K562 (cell line): ENCODE measurements at regions not wholly inside any gene's neighbourhood (a gene's known extent, or its start where the extent isn't known, plus 50 kb on each side); places are given as distances from the start of the nearest gene placed in this dataset.

Experiments used
- ATAC-seq: fragments of 200-7000 bp; cut with Tn5 transposase; 3 replicates; pipeline ENCODE4 v1.9.1; 2020; ENCODE audit warnings: moderate library complexity
- BruUV-seq: library from RNA; stranded (reverse); fragments of 400-500 nt; replicated peaks from 2 replicates; lab custom pipeline; 2021; lab: Mats Ljungman, UMichigan
- CTCF ChIA-PET: fragments of 300-600 bp; formaldehyde crosslinking; extraction: SDS; loops from one replicate; lab custom pipeline; 2021; ENCODE audit warnings: low intra/inter-chr PET ratio; lab: Yijun Ruan, JAX
- POLR2A ChIA-PET: fragments of 300-600, 350-650 bp; sonication (Branson Sonifier 250); formaldehyde crosslinking; extraction: SDS; loops from one replicate; lab custom pipeline; 2021; ENCODE audit warnings: antibody characterized with exemption, inconsistent platforms; lab: Yijun Ruan, JAX
- DNase-seq, 4 experiments: peaks; one replicate each; pipeline versions ENCODE4 v3.0.0 to v3.0.0-alpha.2; 2011 to 2018; ENCODE audit warnings: low spot score in 3 of 4, mixed read lengths in 3 of 4; ENCODE audit errors: extremely low read depth in 1 of 4
- FAIRE-seq: peaks from 2 replicates; lab custom pipeline; 2011; peaks lifted over from hg19 to GRCh38; lab: Jason Lieb, UNC
- H2AFZ ChIP-seq: 2 replicates; pipeline ENCODE4 v1.6.0; 2011; ENCODE audit warnings: low read depth, low read length, control low read depth, inconsistent platforms
- H3K27ac ChIP-seq: fragments of 200-600 bp; 3 replicates; pipeline ENCODE4 v1.8.0; 2011; ENCODE audit warnings: low read depth, mild to moderate bottlenecking, control low read depth, inconsistent platforms, low read length, moderate library complexity, mixed read lengths; ENCODE audit errors: extremely low read depth
- H3K27me3 ChIP-seq, 2 experiments: fragments of 300-600 bp in 1 of 2; 2 replicates in 1 of 2; 3 replicates in 1 of 2; pipeline versions ENCODE4 v1.6.0 to v1.8.0; 2011; ENCODE audit warnings: inconsistent platforms in 2 of 2, low read length in 2 of 2, mild to moderate bottlenecking in 1 of 2, mixed read lengths in 1 of 2, moderate library complexity in 1 of 2; ENCODE audit not compliant: control insufficient read depth in 2 of 2, insufficient read depth in 2 of 2
- H3K36me3 ChIP-seq: fragments of 300-600 bp; 3 replicates; pipeline ENCODE4 v1.8.0; 2011; ENCODE audit warnings: mild to moderate bottlenecking, low read length, inconsistent platforms; ENCODE audit not compliant: control insufficient read depth, insufficient read depth
- H3K4me1 ChIP-seq, 2 experiments: fragments of 200-600 bp in 1 of 2; replicated peaks in 1 of 2; 2 replicates in 1 of 2; 3 replicates in 1 of 2; pipeline versions ENCODE4 v1.5.1 to v1.8.0; 2011; ENCODE audit warnings: inconsistent platforms in 2 of 2, low read length in 2 of 2, mild to moderate bottlenecking in 1 of 2, mixed read lengths in 1 of 2, moderate library complexity in 1 of 2; ENCODE audit not compliant: control insufficient read depth in 2 of 2, insufficient read depth in 2 of 2
- H3K4me2 ChIP-seq: 2 replicates; pipeline ENCODE4 v1.6.1; 2011; ENCODE audit warnings: low read length, control low read depth, inconsistent platforms, mixed read lengths; ENCODE audit not compliant: insufficient read depth
- H3K4me3 ChIP-seq: fragments of 200-600 bp; sonication (generic), shearing (Covaris generic); 2 replicates; pipeline ENCODE4 v1.5.1; 2016; ENCODE audit warnings: control low read depth, inconsistent platforms
- H3K79me2 ChIP-seq: fragments of 200-600 bp; 3 replicates; pipeline ENCODE4 v1.8.0; 2011; ENCODE audit warnings: low read length, inconsistent platforms; ENCODE audit not compliant: control insufficient read depth, insufficient read depth
- H3K9ac ChIP-seq, 2 experiments: 2 replicates each; pipeline versions ENCODE4 v1.6.0 to v1.6.1; 2011; ENCODE audit warnings: low read depth in 2 of 2, low read length in 2 of 2, control low read depth in 1 of 2, inconsistent platforms in 1 of 2, mild to moderate bottlenecking in 1 of 2, mixed read lengths in 1 of 2; ENCODE audit not compliant: insufficient read depth in 1 of 2
- H3K9me1 ChIP-seq: one replicate; pipeline ENCODE4 v1.6.0; 2011; ENCODE audit warnings: inconsistent platforms, mild to moderate bottlenecking, low read length, moderate library complexity; ENCODE audit not compliant: control insufficient read depth, insufficient read depth
- H3K9me3 ChIP-seq: replicated peaks from 2 replicates; pipeline ENCODE4 v1.5.1; 2011; ENCODE audit warnings: low read depth, low read length, inconsistent platforms; ENCODE audit not compliant: control insufficient read depth, insufficient read depth
- H4K20me1 ChIP-seq: replicated peaks from 2 replicates; pipeline ENCODE4 v1.6.1; 2011; ENCODE audit warnings: low read length, inconsistent platforms, mixed read lengths; ENCODE audit not compliant: control insufficient read depth, insufficient read depth
- DNMT1 ChIP-seq: fragments of 450-650 bp; IDR thresholded peaks from 2 replicates; pipeline ENCODE4 v1.6.1; 2016; ENCODE audit warnings: antibody characterized with exemption, mild to moderate bottlenecking
- HCFC1 ChIP-seq: IDR thresholded peaks from 2 replicates; pipeline ENCODE4 v1.6.1; 2012; ENCODE audit warnings: low read depth, low read length, improper control_type of control experiment
- SMAD2 ChIP-seq: fragments of 150-350 bp; IDR thresholded peaks from 2 replicates; pipeline ENCODE4 v1.6.1; 2014; ENCODE audit warnings: low read depth, mild to moderate bottlenecking, low read length
- TOE1 ChIP-seq, 2 experiments: fragments of 450-650 bp in 1 of 2; sonication (generic) in 1 of 2; formaldehyde crosslinking in 1 of 2; IDR thresholded peaks; 2 replicates each; pipeline versions ENCODE4 v1.7.1 to v1.8.0; 2016 to 2022; ENCODE audit warnings: borderline replicate concordance in 2 of 2, mild to moderate bottlenecking in 2 of 2, antibody characterized with exemption in 1 of 2, inconsistent platforms in 1 of 2, low read depth in 1 of 2, missing genetic modification reagents in 1 of 2, moderate library complexity in 1 of 2
- ZNF395 ChIP-seq: fragments of 200-800 bp; sonication (Bioruptor generic); IDR thresholded peaks from 2 replicates; pipeline ENCODE4 v1.6.1; 2017; ENCODE audit warnings: missing genetic modification characterization, missing compliant biosample characterization
- WGBS: fragments of 100-300 bp; shearing (Covaris generic); methylation state at CpG from one replicate; pipeline ENCODE4 v1.1.6; 2016; ENCODE audit warnings: low coverage, mixed read lengths; ENCODE audit not compliant: insufficient coverage; ENCODE audit errors: missing lambda C conversion rate; 5-methylcytosine and 5-hydroxymethylcytosine counted together
- in situ Hi-C: fragments of 300-500 bp; cut with MboI; formaldehyde crosslinking; loops from 4 replicates; pipeline ENCODE4 v1.15.0; 2018; ENCODE audit warnings: inconsistent platforms, mixed read lengths
- intact Hi-C: fragments of 100-400 bp; cut with micrococcal nuclease; formaldehyde crosslinking; loops from 2 replicates; pipeline ENCODE4 v1.14.2; 2022
- TF ChIP-seq, protein P1 (sequence below), 3 experiments: IDR thresholded peaks in 2 of 3; conservative IDR thresholded peaks in 1 of 3; 2 replicates each; pipeline ENCODE4 v1.5.1; 2011 to 2012; ENCODE audit warnings: low read length in 3 of 3, mild to moderate bottlenecking in 3 of 3, control low read depth in 2 of 3, improper control_type of control experiment in 1 of 3, inconsistent platforms in 1 of 3, low read depth in 1 of 3, mixed read lengths in 1 of 3, moderate library complexity in 1 of 3; ENCODE audit not compliant: insufficient read depth in 2 of 3
- TF ChIP-seq, protein P2 (sequence below): sonication (generic); formaldehyde crosslinking; IDR thresholded peaks from 2 replicates; pipeline ENCODE4 v1.8.0; 2022; ENCODE audit warnings: mild to moderate bottlenecking, missing genetic modification reagents

- TF ChIP-seq, protein P1, sequence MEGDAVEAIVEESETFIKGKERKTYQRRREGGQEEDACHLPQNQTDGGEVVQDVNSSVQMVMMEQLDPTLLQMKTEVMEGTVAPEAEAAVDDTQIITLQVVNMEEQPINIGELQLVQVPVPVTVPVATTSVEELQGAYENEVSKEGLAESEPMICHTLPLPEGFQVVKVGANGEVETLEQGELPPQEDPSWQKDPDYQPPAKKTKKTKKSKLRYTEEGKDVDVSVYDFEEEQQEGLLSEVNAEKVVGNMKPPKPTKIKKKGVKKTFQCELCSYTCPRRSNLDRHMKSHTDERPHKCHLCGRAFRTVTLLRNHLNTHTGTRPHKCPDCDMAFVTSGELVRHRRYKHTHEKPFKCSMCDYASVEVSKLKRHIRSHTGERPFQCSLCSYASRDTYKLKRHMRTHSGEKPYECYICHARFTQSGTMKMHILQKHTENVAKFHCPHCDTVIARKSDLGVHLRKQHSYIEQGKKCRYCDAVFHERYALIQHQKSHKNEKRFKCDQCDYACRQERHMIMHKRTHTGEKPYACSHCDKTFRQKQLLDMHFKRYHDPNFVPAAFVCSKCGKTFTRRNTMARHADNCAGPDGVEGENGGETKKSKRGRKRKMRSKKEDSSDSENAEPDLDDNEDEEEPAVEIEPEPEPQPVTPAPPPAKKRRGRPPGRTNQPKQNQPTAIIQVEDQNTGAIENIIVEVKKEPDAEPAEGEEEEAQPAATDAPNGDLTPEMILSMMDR (IDR thresholded peaks at IDR 0.05 in 2 of 3, conservative IDR thresholded peaks at IDR 0.05 in 1 of 3; ENCODE audit: insufficient read depth in 2 of 3, low read depth in 1 of 3, low read length in 3 of 3), result no peak
Measured at GRCh38 chr1:209387271-209387968, 196.1 kb upstream of the CAMK1G start (continued).

- H3K79me2 ChIP-seq, result no peaks in the 10 kb centered on the region
- no peak overlapping the region for H2AFZ ChIP-seq
- H3K27ac ChIP-seq, result no peak overlapping the region
- H3K9me1 ChIP-seq, result no peaks in the 10 kb centered on the region
- CTCF ChIA-PET, result no interaction called here
- H3K36me3 ChIP-seq, result no peaks in the 10 kb centered on the region
- H4K20me1 ChIP-seq, result no peaks in the 10 kb centered on the region
- no peaks in the 10 kb centered on the region for H3K27me3 ChIP-seq
- no peaks in the 10 kb centered on the region for H3K4me1 ChIP-seq
- no peak overlapping the region for H3K9ac ChIP-seq
- H3K4me3 ChIP-seq, result no peak overlapping the region
- DNase-seq (no peak), ATAC-seq (no peak), FAIRE-seq (no peak)
- H3K9me3 ChIP-seq, result no peaks in the 10 kb centered on the region
- intact Hi-C loops, result no loop called here
- 6% methylated on average over 2 of the region's 2 CpGs for WGBS
- BruUV-seq, result no TSS peak
- POLR2A ChIA-PET, result interaction anchor here (0.7 kb wide), 1 partner anchor 340 kb away, joined by 4 read pairs; no protein-coding TSS in a partner anchor
- TF ChIP-seq SMAD2 (no peak), TOE1 (IDR thresholded peaks at IDR 0.05; ENCODE audit: borderline replicate concordance) (no peak), TOE1 (CRISPR knock-in tag; IDR thresholded peaks at IDR 0.05; ENCODE audit: borderline replicate concordance, low read depth) (no peak), HCFC1 (no peak), ZNF395 (CRISPR knock-in tag) (no peak), DNMT1 (no peak)
- TF ChIP-seq, protein P2, sequence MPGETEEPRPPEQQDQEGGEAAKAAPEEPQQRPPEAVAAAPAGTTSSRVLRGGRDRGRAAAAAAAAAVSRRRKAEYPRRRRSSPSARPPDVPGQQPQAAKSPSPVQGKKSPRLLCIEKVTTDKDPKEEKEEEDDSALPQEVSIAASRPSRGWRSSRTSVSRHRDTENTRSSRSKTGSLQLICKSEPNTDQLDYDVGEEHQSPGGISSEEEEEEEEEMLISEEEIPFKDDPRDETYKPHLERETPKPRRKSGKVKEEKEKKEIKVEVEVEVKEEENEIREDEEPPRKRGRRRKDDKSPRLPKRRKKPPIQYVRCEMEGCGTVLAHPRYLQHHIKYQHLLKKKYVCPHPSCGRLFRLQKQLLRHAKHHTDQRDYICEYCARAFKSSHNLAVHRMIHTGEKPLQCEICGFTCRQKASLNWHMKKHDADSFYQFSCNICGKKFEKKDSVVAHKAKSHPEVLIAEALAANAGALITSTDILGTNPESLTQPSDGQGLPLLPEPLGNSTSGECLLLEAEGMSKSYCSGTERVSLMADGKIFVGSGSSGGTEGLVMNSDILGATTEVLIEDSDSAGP (CRISPR knock-in tag), result no peak
- in situ Hi-C loops, result no loop called here
- H3K4me2 ChIP-seq, result no peak overlapping the region
Measured at GRCh38 chr1:209387969-209388329, 195.6 kb upstream of the CAMK1G start.
